K562 (cell line): ENCODE measurements at regions not wholly inside any gene's neighbourhood (a gene's known extent, or its start where the extent isn't known, plus 50 kb on each side); places are given as distances from the start of the nearest gene placed in this dataset.

Experiments
- ATAC-seq: fragments of 200-7000 bp; cut with Tn5 transposase; 3 replicates; pipeline ENCODE4 v1.9.1; 2020; ENCODE audit warnings: moderate library complexity
- BruUV-seq: library from RNA; stranded (reverse); fragments of 400-500 nt; replicated peaks from 2 replicates; lab custom pipeline; 2021; lab: Mats Ljungman, UMichigan
- CTCF ChIA-PET: fragments of 300-600 bp; formaldehyde crosslinking; extraction: SDS; loops from one replicate; lab custom pipeline; 2021; ENCODE audit warnings: low intra/inter-chr PET ratio; lab: Yijun Ruan, JAX
- POLR2A ChIA-PET: fragments of 300-600, 350-650 bp; sonication (Branson Sonifier 250); formaldehyde crosslinking; extraction: SDS; loops from one replicate; lab custom pipeline; 2021; ENCODE audit warnings: antibody characterized with exemption, inconsistent platforms; lab: Yijun Ruan, JAX
- DNase-seq, 4 experiments: peaks; one replicate each; pipeline versions ENCODE4 v3.0.0 to v3.0.0-alpha.2; 2011 to 2018; ENCODE audit warnings: low spot score in 3 of 4, mixed read lengths in 3 of 4; ENCODE audit errors: extremely low read depth in 1 of 4
- FAIRE-seq: peaks from 2 replicates; lab custom pipeline; 2011; peaks lifted over from hg19 to GRCh38; lab: Jason Lieb, UNC
- H2AFZ ChIP-seq: 2 replicates; pipeline ENCODE4 v1.6.0; 2011; ENCODE audit warnings: low read depth, low read length, control low read depth, inconsistent platforms
- H3K27ac ChIP-seq: fragments of 200-600 bp; 3 replicates; pipeline ENCODE4 v1.8.0; 2011; ENCODE audit warnings: low read depth, mild to moderate bottlenecking, control low read depth, inconsistent platforms, low read length, moderate library complexity, mixed read lengths; ENCODE audit errors: extremely low read depth
- H3K27me3 ChIP-seq, 2 experiments: fragments of 300-600 bp in 1 of 2; 2 replicates in 1 of 2; 3 replicates in 1 of 2; pipeline versions ENCODE4 v1.6.0 to v1.8.0; 2011; ENCODE audit warnings: inconsistent platforms in 2 of 2, low read length in 2 of 2, mild to moderate bottlenecking in 1 of 2, mixed read lengths in 1 of 2, moderate library complexity in 1 of 2; ENCODE audit not compliant: control insufficient read depth in 2 of 2, insufficient read depth in 2 of 2
- H3K36me3 ChIP-seq: fragments of 300-600 bp; 3 replicates; pipeline ENCODE4 v1.8.0; 2011; ENCODE audit warnings: mild to moderate bottlenecking, low read length, inconsistent platforms; ENCODE audit not compliant: control insufficient read depth, insufficient read depth
- H3K4me1 ChIP-seq, 2 experiments: fragments of 200-600 bp in 1 of 2; replicated peaks in 1 of 2; 2 replicates in 1 of 2; 3 replicates in 1 of 2; pipeline versions ENCODE4 v1.5.1 to v1.8.0; 2011; ENCODE audit warnings: inconsistent platforms in 2 of 2, low read length in 2 of 2, mild to moderate bottlenecking in 1 of 2, mixed read lengths in 1 of 2, moderate library complexity in 1 of 2; ENCODE audit not compliant: control insufficient read depth in 2 of 2, insufficient read depth in 2 of 2
- H3K4me2 ChIP-seq: 2 replicates; pipeline ENCODE4 v1.6.1; 2011; ENCODE audit warnings: low read length, control low read depth, inconsistent platforms, mixed read lengths; ENCODE audit not compliant: insufficient read depth
- H3K4me3 ChIP-seq: fragments of 200-600 bp; sonication (generic), shearing (Covaris generic); 2 replicates; pipeline ENCODE4 v1.5.1; 2016; ENCODE audit warnings: control low read depth, inconsistent platforms
- H3K79me2 ChIP-seq: fragments of 200-600 bp; 3 replicates; pipeline ENCODE4 v1.8.0; 2011; ENCODE audit warnings: low read length, inconsistent platforms; ENCODE audit not compliant: control insufficient read depth, insufficient read depth
- H3K9ac ChIP-seq, 2 experiments: 2 replicates each; pipeline versions ENCODE4 v1.6.0 to v1.6.1; 2011; ENCODE audit warnings: low read depth in 2 of 2, low read length in 2 of 2, control low read depth in 1 of 2, inconsistent platforms in 1 of 2, mild to moderate bottlenecking in 1 of 2, mixed read lengths in 1 of 2; ENCODE audit not compliant: insufficient read depth in 1 of 2
- H3K9me1 ChIP-seq: one replicate; pipeline ENCODE4 v1.6.0; 2011; ENCODE audit warnings: inconsistent platforms, mild to moderate bottlenecking, low read length, moderate library complexity; ENCODE audit not compliant: control insufficient read depth, insufficient read depth
- H3K9me3 ChIP-seq: replicated peaks from 2 replicates; pipeline ENCODE4 v1.5.1; 2011; ENCODE audit warnings: low read depth, low read length, inconsistent platforms; ENCODE audit not compliant: control insufficient read depth, insufficient read depth
- H4K20me1 ChIP-seq: replicated peaks from 2 replicates; pipeline ENCODE4 v1.6.1; 2011; ENCODE audit warnings: low read length, inconsistent platforms, mixed read lengths; ENCODE audit not compliant: control insufficient read depth, insufficient read depth
- CBX2 ChIP-seq: fragments of 200-600 bp; sonication (generic); IDR thresholded peaks from one replicate; pipeline ENCODE4 v1.6.1; 2012; ENCODE audit warnings: mild to moderate bottlenecking, low read length, inconsistent platforms; ENCODE audit not compliant: insufficient read depth, poor library complexity, severe bottlenecking
- ETS2 ChIP-seq: IDR thresholded peaks from 2 replicates; pipeline ENCODE4 v1.6.1; 2016; ENCODE audit warnings: borderline replicate concordance, missing genetic modification characterization, mild to moderate bottlenecking, moderate library complexity, missing compliant biosample characterization; ENCODE audit not compliant: poor library complexity, severe bottlenecking
- NELFE ChIP-seq: IDR thresholded peaks from 2 replicates; pipeline ENCODE4 v1.6.1; 2011; ENCODE audit warnings: mild to moderate bottlenecking; ENCODE audit not compliant: insufficient read depth, insufficient read length
- SNIP1 ChIP-seq: fragments of 450-650 bp; IDR thresholded peaks from 2 replicates; pipeline ENCODE4 v1.7.1; 2017; ENCODE audit warnings: low read depth, mild to moderate bottlenecking
- TCFL5 ChIP-seq: fragments of 250-450 bp; sonication (Bioruptor Pico); conservative IDR thresholded peaks from 2 replicates; pipeline ENCODE4 v1.6.1; 2021; ENCODE audit warnings: mild to moderate bottlenecking, moderate library complexity, matching md5 sums
- WGBS: fragments of 100-300 bp; shearing (Covaris generic); methylation state at CpG from one replicate; pipeline ENCODE4 v1.1.6; 2016; ENCODE audit warnings: low coverage, mixed read lengths; ENCODE audit not compliant: insufficient coverage; ENCODE audit errors: missing lambda C conversion rate; 5-methylcytosine and 5-hydroxymethylcytosine counted together
- in situ Hi-C: fragments of 300-500 bp; cut with MboI; formaldehyde crosslinking; loops from 4 replicates; pipeline ENCODE4 v1.15.0; 2018; ENCODE audit warnings: inconsistent platforms, mixed read lengths
- intact Hi-C: fragments of 100-400 bp; cut with micrococcal nuclease; formaldehyde crosslinking; loops from 2 replicates; pipeline ENCODE4 v1.14.2; 2022

- TF ChIP-seq TCFL5 (CRISPR knock-in tag) = no peak
- TF ChIP-seq CBX2 = peak; percentile 26
- no peak for FAIRE-seq
- Histone ChIP-seq H3K36me3 (no peaks in the 10 kb centered on the region), H3K9me3 (no peaks in the 10 kb centered on the region), H3K4me3 (no peak overlapping the region), H3K9me1 (no peaks in the 10 kb centered on the region), H3K27me3 (peaks cover 35 to 58% of the 10 kb centered on the region in 2 experiments; a peak in 4 of 5 replicates), H3K4me2 (no peak overlapping the region), H3K27ac (no peak overlapping the region), H4K20me1 (0 out of 2 replicates have a peak, but pooled peaks cover 2% of the 10 kb centered on the region), H2AFZ (no peak overlapping the region), H3K9ac (no peak overlapping the region), H3K4me1 (no peaks in the 10 kb centered on the region; a peak in 1 of 5 replicates), H3K79me2 (no peaks in the 10 kb centered on the region)
- in situ Hi-C loops (no loop called here), intact Hi-C loops (no loop called here)
- POLR2A ChIA-PET = no interaction called here
- WGBS = under 1% methylated on average over 19 of the region's 19 CpGs
- DNase-seq = no peak
- ATAC-seq = no peak
- CTCF ChIA-PET = no interaction called here
- BruUV-seq = no TSS peak
Measured at GRCh38 chr10:3293581-3294431, 121.2 kb upstream of the PITRM1 start.

- no peak for FAIRE-seq
- WGBS = under 1% methylated on average over 8 of the region's 8 CpGs
- CTCF ChIA-PET = no interaction called here
Measured at GRCh38 chr10:3292636-3293035, 120.1 kb upstream of the PITRM1 start.

More at GRCh38 chr10:3292636-3293035, 120.1 kb upstream of the PITRM1 start:
- no peak for ATAC-seq
- no peak for DNase-seq
- no peak overlapping the region for H3K4me3 ChIP-seq
- H2AFZ ChIP-seq = no peak overlapping the region
- no peaks in the 10 kb centered on the region for H3K9me3 ChIP-seq
- H3K79me2 ChIP-seq = no peaks in the 10 kb centered on the region
- H3K9ac ChIP-seq = no peak overlapping the region
- H3K4me1 ChIP-seq = peaks cover 0 to 3% of the 10 kb centered on the region in 2 experiments; a peak in 2 of 5 replicates
- POLR2A ChIA-PET = interaction anchor here (0.7 kb wide), 1 partner anchor 1008 kb away, joined by 3 read pairs; no protein-coding TSS in a partner anchor
- in situ Hi-C loops = no loop called here
- no TSS peak for BruUV-seq
- no peaks in the 10 kb centered on the region for H3K9me1 ChIP-seq
- no peak overlapping the region for H3K27ac ChIP-seq
- no peak for TF ChIP-seq SNIP1
- no peak for TF ChIP-seq ETS2 (tag)
- no peak for TF ChIP-seq NELFE
- no peak overlapping the region for H3K4me2 ChIP-seq
- peaks cover 43 to 63% of the 10 kb centered on the region in 2 experiments; a peak in 4 of 5 replicates for H3K27me3 ChIP-seq
- intact Hi-C loops = no loop called here
- 0 out of 2 replicates have a peak, but pooled peaks cover 5% of the 10 kb centered on the region for H4K20me1 ChIP-seq
- no peaks in the 10 kb centered on the region for H3K36me3 ChIP-seq
